ENCODE measurements at regions not wholly inside any gene's neighbourhood (a gene's known extent, or its start where the extent isn't known, plus 50 kb on each side); places are given as distances from the start of the nearest gene placed in this dataset.

- Histone ChIP-seq H3K36me3 (no peaks in the 10 kb centered on the region), H3K4me3 (no peak overlapping the region), H3K27me3 (no peaks in the 10 kb centered on the region), H3K4me1 (no peaks in the 10 kb centered on the region), H3K27ac (no peak overlapping the region), H3K9me3 (no peaks in the 10 kb centered on the region)
- 74 to 79% methylated on average over 8 of the region's 8 CpGs for WGBS, 2 donors
- DNase-seq (ENCODE audit: low spot score in 2 of 2) = no peak
- TF ChIP-seq CTCF (IDR thresholded peaks at IDR 0.05) (no peak), EP300 (IDR thresholded peaks at IDR 0.05) (no peak), POLR2A (IDR thresholded peaks at IDR 0.05) (no peak)
Measured at GRCh38 chr2:222805591-222806304, 55.1 kb upstream of the ACSL3 start.

GRCh38 chr2:222806526-222807137 is 54.2 kb upstream of the ACSL3 start:
- WGBS, 2 donors = 56 to 64% methylated on average over 5 of the region's 5 CpGs
- H3K27ac ChIP-seq = no peak overlapping the region
- no peaks in the 10 kb centered on the region for H3K27me3 ChIP-seq

GRCh38 chr2:222807431-222807830 is 53.4 kb upstream of the ACSL3 start:
- no peaks in the 10 kb centered on the region for H3K9me3 ChIP-seq
- TF ChIP-seq EP300 (IDR thresholded peaks at IDR 0.05) (no peak), CTCF (IDR thresholded peaks at IDR 0.05) (no peak), POLR2A (IDR thresholded peaks at IDR 0.05) (no peak)
- 94 to 95% methylated on average over 4 of the region's 4 CpGs for WGBS, 2 donors
- no peak for DNase-seq (ENCODE audit: low spot score in 2 of 2)
- no peaks in the 10 kb centered on the region for H3K36me3 ChIP-seq
- no peaks in the 10 kb centered on the region for H3K27me3 ChIP-seq
- H3K27ac ChIP-seq = no peak overlapping the region
- no peaks in the 10 kb centered on the region for H3K4me1 ChIP-seq
- no peak overlapping the region for H3K4me3 ChIP-seq

More at GRCh38 chr2:222806526-222807137, 54.2 kb upstream of the ACSL3 start:
- TF ChIP-seq CTCF (IDR thresholded peaks at IDR 0.05) = no peak
- TF ChIP-seq POLR2A (IDR thresholded peaks at IDR 0.05) = no peak
- no peak for TF ChIP-seq EP300 (IDR thresholded peaks at IDR 0.05)
- no peaks in the 10 kb centered on the region for H3K4me1 ChIP-seq
- H3K36me3 ChIP-seq = no peaks in the 10 kb centered on the region
- DNase-seq (ENCODE audit: low spot score in 2 of 2) = no peak
- no peak overlapping the region for H3K4me3 ChIP-seq
- no peaks in the 10 kb centered on the region for H3K9me3 ChIP-seq

GRCh38 chr2:222809582-222809981 is 51.3 kb upstream of the ACSL3 start:
- 92 to 93% methylated on average over 2 of the region's 2 CpGs for WGBS, 2 donors
- H3K4me3 ChIP-seq = no peak overlapping the region
- H3K4me1 ChIP-seq = no peaks in the 10 kb centered on the region

More at GRCh38 chr2:222809582-222809981, 51.3 kb upstream of the ACSL3 start:
- Histone ChIP-seq H3K36me3 (no peaks in the 10 kb centered on the region), H3K9me3 (no peaks in the 10 kb centered on the region), H3K27ac (no peak overlapping the region), H3K27me3 (no peaks in the 10 kb centered on the region)
- TF ChIP-seq EP300 (IDR thresholded peaks at IDR 0.05) (no peak), CTCF (IDR thresholded peaks at IDR 0.05) (no peak)
- no peak for DNase-seq (ENCODE audit: low spot score in 2 of 2)

Data from tibial nerve (tissue), 4 donors.